22Rv1 (cell line): ENCODE measurements at regions not wholly inside any gene's neighbourhood (a gene's known extent, or its start where the extent isn't known, plus 50 kb on each side); places are given as distances from the start of the nearest gene placed in this dataset.

Experiments
- ZFX ChIP-seq: fragments of 450-650 bp; IDR thresholded peaks from 2 replicates; pipeline ENCODE4 v1.6.1; 2017; ENCODE audit warnings: antibody characterized with exemption, borderline replicate concordance
- TF ChIP-seq, protein P1 (sequence below): fragments of 450-650 bp; IDR thresholded peaks from 2 replicates; pipeline ENCODE4 v1.5.1; 2017; ENCODE audit warnings: mild to moderate bottlenecking

DNA sequence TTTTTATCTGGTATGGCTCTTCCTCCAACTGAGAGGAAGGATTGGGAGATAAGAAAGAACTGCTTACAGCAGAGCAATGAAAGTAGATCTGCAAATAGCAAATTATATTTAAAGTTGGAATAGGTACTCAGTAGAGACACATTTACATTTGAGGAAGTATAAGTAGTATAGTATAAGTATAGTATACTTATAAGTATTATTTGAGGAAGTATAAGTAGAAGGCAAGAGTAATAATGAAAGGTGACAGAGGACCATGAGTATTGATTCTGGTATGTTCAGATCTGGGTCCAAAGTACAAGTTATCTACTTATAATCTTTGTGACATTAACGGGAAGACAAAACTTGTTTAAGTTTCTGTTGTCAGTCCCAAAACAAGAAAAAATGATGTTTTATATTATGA is 527.6 kb upstream of the SORCS1 start:
- TF ChIP-seq, protein P1, sequence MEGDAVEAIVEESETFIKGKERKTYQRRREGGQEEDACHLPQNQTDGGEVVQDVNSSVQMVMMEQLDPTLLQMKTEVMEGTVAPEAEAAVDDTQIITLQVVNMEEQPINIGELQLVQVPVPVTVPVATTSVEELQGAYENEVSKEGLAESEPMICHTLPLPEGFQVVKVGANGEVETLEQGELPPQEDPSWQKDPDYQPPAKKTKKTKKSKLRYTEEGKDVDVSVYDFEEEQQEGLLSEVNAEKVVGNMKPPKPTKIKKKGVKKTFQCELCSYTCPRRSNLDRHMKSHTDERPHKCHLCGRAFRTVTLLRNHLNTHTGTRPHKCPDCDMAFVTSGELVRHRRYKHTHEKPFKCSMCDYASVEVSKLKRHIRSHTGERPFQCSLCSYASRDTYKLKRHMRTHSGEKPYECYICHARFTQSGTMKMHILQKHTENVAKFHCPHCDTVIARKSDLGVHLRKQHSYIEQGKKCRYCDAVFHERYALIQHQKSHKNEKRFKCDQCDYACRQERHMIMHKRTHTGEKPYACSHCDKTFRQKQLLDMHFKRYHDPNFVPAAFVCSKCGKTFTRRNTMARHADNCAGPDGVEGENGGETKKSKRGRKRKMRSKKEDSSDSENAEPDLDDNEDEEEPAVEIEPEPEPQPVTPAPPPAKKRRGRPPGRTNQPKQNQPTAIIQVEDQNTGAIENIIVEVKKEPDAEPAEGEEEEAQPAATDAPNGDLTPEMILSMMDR: no peak
- no peak for TF ChIP-seq ZFX
